ENCODE measurements at regions not wholly inside any gene's neighbourhood (a gene's known extent, or its start where the extent isn't known, plus 50 kb on each side); places are given as distances from the start of the nearest gene placed in this dataset.
"Not testable (repeated sequence)": the region's sequence is repeated elsewhere in the genome, so short reads cannot be mapped to it uniquely, and the experiment has no call there.

- no peak for DNase-seq (ENCODE audit: low read depth)
Measured at GRCh38 chr6:140830666-140831065, 1302.1 kb upstream of the GJE1 start.

DNA sequence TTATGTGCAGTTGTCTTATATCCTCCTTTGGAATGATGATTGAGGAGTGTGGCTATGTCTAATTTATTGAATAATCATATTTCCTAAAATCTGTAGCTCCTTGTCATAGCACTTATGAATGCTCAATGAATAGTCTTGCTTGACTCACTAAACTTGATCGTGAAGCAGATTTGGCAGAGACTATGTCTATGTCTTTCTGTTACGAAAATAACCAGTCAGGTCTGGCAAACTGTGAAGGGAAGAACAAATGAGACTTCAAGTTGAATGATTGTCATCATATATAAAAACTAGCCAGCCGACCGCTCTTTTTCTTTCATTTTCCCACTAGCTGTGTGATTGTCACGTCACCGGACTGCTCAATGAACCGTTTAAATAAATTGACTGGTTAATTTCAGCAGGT is 1303.9 kb upstream of the GJE1 start:
- no peak for DNase-seq (ENCODE audit: low read depth)

DNA sequence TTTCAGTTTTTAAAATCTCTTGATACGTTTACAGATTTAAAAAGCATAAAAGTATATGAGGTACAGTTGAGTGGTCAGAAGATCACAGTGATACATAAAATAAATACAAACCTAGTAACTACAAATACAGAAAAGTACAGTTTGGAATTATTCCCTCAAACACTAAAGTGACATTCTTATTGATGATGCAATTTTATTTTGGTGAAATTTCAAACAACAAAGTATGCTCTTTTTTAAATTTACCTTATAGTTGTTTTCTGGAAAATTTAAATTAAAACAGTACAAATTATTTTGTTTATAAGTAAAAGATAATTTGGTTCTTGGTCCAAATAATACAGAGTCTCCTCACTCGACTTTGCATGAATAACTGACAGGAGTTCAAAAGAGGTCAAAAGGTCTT is 1305.1 kb upstream of the GJE1 start:
- no peak for DNase-seq (ENCODE audit: low read depth)

- no peak for DNase-seq (ENCODE audit: low read depth)
Measured at GRCh38 chr6:140825731-140826130, 1307.0 kb upstream of the GJE1 start.

- no peak for DNase-seq (ENCODE audit: low read depth)
Measured at GRCh38 chr6:140824595-140824994, 1308.1 kb upstream of the GJE1 start.

- no peak for DNase-seq (ENCODE audit: low read depth)
Measured at GRCh38 chr6:140821196-140821595, 1311.5 kb upstream of the GJE1 start.

DNA sequence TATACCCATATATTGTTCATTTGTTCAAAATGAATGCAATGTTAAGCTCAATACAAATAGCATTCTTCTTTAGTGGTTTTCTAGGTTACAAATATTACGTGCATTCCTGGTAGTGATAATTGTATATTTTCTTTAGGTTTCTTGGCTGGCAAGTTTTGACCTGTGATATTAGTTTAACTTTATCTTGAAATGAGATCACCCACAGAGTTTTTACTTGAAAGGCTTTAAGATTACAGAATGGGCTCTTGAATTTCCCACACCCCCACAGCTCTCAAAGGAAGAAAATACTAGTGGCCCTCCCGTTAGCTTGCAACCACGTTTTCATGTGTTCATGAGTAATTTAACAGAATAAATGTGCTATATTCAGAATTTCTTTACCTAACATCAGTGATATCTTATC is 1315.5 kb upstream of the GJE1 start:
- no peak for DNase-seq (ENCODE audit: low read depth)

- DNase-seq (ENCODE audit: low read depth), result no peak
Measured at GRCh38 chr6:140816681-140817080, 1316.0 kb upstream of the GJE1 start.

DNA sequence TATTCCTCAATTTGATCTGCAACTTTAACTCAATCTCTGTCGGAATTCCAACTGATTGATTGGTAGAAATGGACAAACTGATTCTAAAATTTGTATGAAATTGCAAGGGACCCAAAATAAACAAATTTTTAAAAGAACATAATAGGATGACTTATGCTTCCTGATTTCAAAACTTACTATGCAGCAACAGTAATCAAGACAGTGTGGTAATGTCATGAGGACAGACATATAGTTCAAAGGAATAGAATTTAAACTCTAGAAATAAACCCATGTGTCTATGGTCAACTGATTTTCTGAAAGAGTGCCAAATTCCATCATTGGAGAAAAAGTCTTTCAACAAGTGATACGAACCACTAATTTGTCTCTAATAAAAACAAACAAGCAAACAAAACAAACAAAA is 1320.1 kb upstream of the GJE1 start:
- no peak for DNase-seq (ENCODE audit: low read depth)

- DNase-seq (ENCODE audit: low read depth), result no peak
Measured at GRCh38 chr6:140811642-140812041, 1321.1 kb upstream of the GJE1 start.

DNA sequence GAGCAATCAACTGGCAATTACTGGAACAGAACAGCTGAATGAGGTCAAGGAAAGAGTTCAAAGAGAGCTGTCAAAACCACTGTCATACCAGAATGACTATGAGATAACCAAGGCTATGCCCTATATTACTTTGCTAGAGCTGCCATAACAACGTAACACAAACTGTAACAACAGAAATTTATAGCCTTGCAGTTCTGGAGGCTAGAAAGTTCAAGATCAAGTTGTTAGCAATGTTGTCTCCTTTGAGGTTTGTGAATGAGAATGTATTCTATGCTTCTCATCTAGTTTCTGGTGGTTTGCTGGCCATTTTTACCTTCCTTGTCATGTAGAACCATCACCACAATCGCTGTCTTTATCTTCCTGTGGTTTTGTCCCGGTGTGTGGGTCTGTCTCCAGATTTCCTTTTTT is 1323.0 kb upstream of the GJE1 start:
- DNase-seq (ENCODE audit: low read depth), result no peak

- DNase-seq (ENCODE audit: low read depth), result peak; percentile 40
Measured at GRCh38 chr6:140806431-140806830, 1326.3 kb upstream of the GJE1 start.

DNA sequence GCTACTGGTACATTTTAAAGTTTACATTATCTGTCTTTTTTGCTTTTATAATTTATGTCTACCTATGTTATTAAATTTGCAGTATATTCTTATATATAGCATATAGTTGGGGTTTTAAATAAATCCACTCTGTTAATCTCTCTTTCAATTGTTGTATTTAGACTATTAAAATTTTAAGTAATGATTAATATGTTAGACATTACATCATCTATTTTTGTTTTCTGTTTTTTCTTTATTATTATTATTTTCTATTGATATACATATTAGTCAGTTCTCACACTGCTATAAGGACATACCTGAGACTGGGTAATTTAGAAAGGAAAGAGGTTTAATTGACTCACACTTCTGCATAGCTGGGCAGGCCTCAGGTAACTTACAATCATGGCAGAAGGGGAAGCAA is 1338.2 kb upstream of the GJE1 start:
- no peak for DNase-seq (ENCODE audit: low read depth)

DNA sequence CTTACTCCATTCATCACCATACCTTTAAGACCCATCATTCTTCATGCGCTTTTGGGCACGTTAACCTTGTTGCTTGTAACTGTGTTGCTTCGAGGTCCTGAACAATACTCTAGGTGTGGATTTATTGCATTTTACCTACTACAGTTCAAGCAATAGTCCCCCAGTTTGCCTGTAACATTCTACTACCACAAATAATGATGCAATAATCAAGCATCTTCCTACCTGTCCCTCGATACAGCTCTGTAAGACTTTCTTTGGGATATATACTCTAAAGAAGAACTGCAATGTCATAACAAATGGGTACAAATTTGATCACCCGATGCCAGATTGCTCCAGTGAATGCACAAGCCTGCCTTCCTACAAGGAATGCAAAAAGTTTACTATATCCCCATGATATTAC is 1342.6 kb upstream of the GJE1 start:
- no peak for DNase-seq (ENCODE audit: low read depth)

DNA sequence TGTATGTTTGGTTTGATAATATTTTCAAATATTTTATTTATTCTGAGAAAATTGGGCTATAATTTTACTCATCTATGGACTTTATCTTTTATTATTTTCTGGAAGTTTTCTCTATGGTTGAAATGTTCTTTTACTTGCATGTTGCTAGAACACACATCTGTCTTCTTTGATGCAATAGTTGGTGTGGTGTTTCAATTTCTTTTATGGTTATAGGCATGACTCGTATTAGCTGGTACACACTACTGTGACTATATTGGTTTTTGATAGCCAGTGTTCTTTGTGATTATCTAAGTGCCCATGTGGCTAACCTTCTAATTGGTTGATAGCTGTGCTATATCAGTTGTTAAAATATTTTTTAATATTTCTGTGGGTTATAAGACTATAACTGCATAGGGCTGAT is 1343.3 kb upstream of the GJE1 start:
- no peak for DNase-seq (ENCODE audit: low read depth)

GRCh38 chr6:140785926-140786325 is 1346.8 kb upstream of the GJE1 start:
- DNase-seq (ENCODE audit: low read depth), result no peak

GRCh38 chr6:140784573-140784972 is 1348.2 kb upstream of the GJE1 start:
- DNase-seq (ENCODE audit: low read depth), result peak; percentile 71

DNA sequence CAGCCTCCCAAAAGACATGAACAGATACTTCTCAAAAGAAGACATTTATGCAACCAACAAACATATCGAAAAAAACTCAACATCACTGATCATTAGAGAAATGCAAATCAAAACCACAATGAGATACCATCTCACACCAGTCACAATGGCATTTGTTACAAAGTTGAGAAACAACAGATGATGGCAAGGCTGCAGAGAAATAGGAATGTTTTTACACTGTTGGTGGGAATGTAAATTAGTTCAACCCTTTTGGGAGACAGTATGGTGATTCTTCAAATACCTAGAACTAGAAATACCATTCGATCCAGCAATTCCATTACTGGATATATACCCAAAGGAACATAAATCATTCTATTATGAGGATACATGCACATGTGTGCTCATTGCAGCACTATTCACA is 1349.2 kb upstream of the GJE1 start:
- not testable (repeated sequence) for DNase-seq (ENCODE audit: low read depth)

- DNase-seq (ENCODE audit: low read depth), result no peak
Measured at GRCh38 chr6:140782941-140783340, 1349.8 kb upstream of the GJE1 start.

DNA sequence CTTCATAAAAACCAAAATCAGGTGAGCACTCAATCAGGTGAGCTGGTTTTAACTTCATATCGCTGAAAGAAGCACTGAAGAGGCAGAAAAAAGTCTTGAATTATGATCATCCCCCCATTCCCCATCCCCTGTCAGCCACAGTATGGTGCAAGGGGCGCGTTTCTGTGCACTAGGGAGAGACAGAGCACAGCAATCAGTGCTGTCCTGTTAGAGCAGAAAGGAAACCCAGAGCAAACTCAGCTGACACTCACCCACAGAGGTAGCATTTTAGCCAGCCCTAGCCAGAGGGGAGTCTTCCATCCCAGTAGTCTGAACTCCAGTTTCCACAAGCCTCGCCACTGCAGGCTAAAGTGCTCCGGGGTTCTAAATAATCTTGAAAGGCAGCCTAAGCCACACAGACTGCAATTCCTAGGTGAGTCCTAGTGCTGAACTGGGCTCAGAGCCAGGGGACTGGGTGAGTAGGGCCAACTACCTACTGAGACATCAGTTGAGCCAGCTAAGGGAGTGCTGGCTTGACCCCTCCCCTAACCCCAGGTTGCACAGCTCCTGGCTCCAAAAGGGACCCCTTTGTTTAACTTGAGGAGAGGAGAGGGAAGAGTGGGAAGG is 1352.6 kb upstream of the GJE1 start:
- DNase-seq (ENCODE audit: low read depth), result no peak

DNA sequence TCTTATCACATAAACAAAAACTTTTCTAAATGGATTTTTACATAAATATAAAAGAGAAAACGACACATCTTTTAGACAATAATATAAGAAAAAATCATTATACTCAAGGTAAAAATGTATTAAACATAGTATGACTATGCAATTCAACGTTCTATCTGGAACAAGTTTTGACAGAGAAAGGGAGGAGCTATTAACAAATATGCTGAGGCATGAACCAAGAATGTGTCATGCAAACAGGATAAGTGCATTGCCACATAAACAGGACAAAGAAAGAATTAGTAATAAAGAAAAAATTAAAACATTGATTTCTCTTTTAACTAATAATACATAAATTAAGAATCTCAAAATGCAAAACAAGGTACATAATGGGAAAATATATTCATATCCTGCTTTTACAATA is 1353.4 kb upstream of the GJE1 start:
- peak; percentile 60 for DNase-seq (ENCODE audit: low read depth)

- no peak for DNase-seq (ENCODE audit: low read depth)
Measured at GRCh38 chr6:140777780-140778179, 1354.9 kb upstream of the GJE1 start.

GRCh38 chr6:140775061-140775460 is 1357.7 kb upstream of the GJE1 start:
- DNase-seq (ENCODE audit: low read depth), result no peak

GRCh38 chr6:140774080-140774505 is 1358.6 kb upstream of the GJE1 start:
- DNase-seq (ENCODE audit: low read depth), result peak; percentile 82

- DNase-seq (ENCODE audit: low read depth), result peak; percentile 36
Measured at GRCh38 chr6:140773276-140773675, 1359.4 kb upstream of the GJE1 start.
